Common myeloid progenitor, CD34-positive (primary cell): ENCODE measurements at regions not wholly inside any gene's neighbourhood (a gene's known extent, or its start where the extent isn't known, plus 50 kb on each side); places are given as distances from the start of the nearest gene placed in this dataset.
"Not testable (repeated sequence)": the region's sequence is repeated elsewhere in the genome, so short reads cannot be mapped to it uniquely, and the experiment has no call there.

Experiments
- CTCF ChIA-PET: fragments of 350-600 bp; sonication (Branson Sonifier 250); formaldehyde crosslinking; loops from one replicate; lab custom pipeline; 2021; ENCODE audit warnings: antibody characterized with exemption; lab: Charles Lee
- POLR2A ChIA-PET: fragments of 350-600 bp; sonication (Branson Sonifier 250); formaldehyde crosslinking; loops from one replicate; lab custom pipeline; 2021; ENCODE audit warnings: antibody characterized with exemption; lab: Charles Lee
- DNase-seq, 3 donors: peaks; one replicate each; pipeline versions ENCODE4 v3.0.0 to v3.0.0-alpha.2; 2013
- H3K27ac ChIP-seq, 2 experiments: 1 replicate in 1 of 2; 2 replicates in 1 of 2; pipeline ENCODE4 v1.7.0; 2013; ENCODE audit warnings: inconsistent platforms in 2 of 2, low read length in 2 of 2, mild to moderate bottlenecking in 2 of 2, low read depth in 1 of 2, moderate library complexity in 1 of 2; ENCODE audit not compliant: severe bottlenecking in 2 of 2, insufficient read depth in 1 of 2, poor library complexity in 1 of 2
- H3K27me3 ChIP-seq, 5 experiments: replicated peaks in 2 of 5; 1 replicate in 3 of 5; 2 replicates in 2 of 5; pipeline versions ENCODE4 v1.6.1 to v1.7.0; 2013; ENCODE audit warnings: low read length in 4 of 5, mild to moderate bottlenecking in 2 of 5, moderate library complexity in 2 of 5, inconsistent platforms in 1 of 5; ENCODE audit not compliant: insufficient read depth in 5 of 5, control insufficient read depth in 4 of 5
- H3K36me3 ChIP-seq, 4 experiments: 1 replicate in 2 of 4; 2 replicates in 2 of 4; pipeline versions ENCODE4 v1.6.1 to v1.7.0; 2013; ENCODE audit warnings: low read length in 3 of 4, control low read depth in 1 of 4, mild to moderate bottlenecking in 1 of 4; ENCODE audit not compliant: control insufficient read depth in 4 of 4, insufficient read depth in 4 of 4
- H3K4me1 ChIP-seq, 4 experiments: 1 replicate in 3 of 4; 2 replicates in 1 of 4; pipeline versions ENCODE4 v1.6.1 to v1.7.1; 2013; ENCODE audit warnings: low read length in 3 of 4, mild to moderate bottlenecking in 3 of 4, control low read depth in 1 of 4, inconsistent platforms in 1 of 4, moderate library complexity in 1 of 4; ENCODE audit not compliant: control insufficient read depth in 4 of 4, insufficient read depth in 4 of 4; ENCODE audit errors: control extremely low read depth in 1 of 4
- H3K4me3 ChIP-seq, 7 experiments: 1 replicate in 4 of 7; 2 replicates in 3 of 7; pipeline versions ENCODE4 v1.5.1 to v1.7.0; 2013; ENCODE audit warnings: mild to moderate bottlenecking in 7 of 7, low read length in 6 of 7, moderate library complexity in 6 of 7, inconsistent platforms in 2 of 7, low read depth in 2 of 7, control low read depth in 1 of 7; ENCODE audit not compliant: insufficient read depth in 4 of 7, control insufficient read depth in 1 of 7; ENCODE audit errors: extremely low read depth in 1 of 7
- H3K9me3 ChIP-seq, 5 experiments: 1 replicate in 4 of 5; 2 replicates in 1 of 5; pipeline versions ENCODE4 v1.6.1 to v1.7.1; 2013; ENCODE audit warnings: low read length in 4 of 5, mild to moderate bottlenecking in 2 of 5, inconsistent platforms in 1 of 5, low read depth in 1 of 5, moderate library complexity in 1 of 5; ENCODE audit not compliant: control insufficient read depth in 4 of 5, insufficient read depth in 2 of 5; ENCODE audit errors: control extremely low read depth in 1 of 5
- WGBS: methylation state at CpG from one replicate; pipeline ENCODE4 v1.1.5; 2013; ENCODE audit not compliant: insufficient coverage; 5-methylcytosine and 5-hydroxymethylcytosine counted together

DNA sequence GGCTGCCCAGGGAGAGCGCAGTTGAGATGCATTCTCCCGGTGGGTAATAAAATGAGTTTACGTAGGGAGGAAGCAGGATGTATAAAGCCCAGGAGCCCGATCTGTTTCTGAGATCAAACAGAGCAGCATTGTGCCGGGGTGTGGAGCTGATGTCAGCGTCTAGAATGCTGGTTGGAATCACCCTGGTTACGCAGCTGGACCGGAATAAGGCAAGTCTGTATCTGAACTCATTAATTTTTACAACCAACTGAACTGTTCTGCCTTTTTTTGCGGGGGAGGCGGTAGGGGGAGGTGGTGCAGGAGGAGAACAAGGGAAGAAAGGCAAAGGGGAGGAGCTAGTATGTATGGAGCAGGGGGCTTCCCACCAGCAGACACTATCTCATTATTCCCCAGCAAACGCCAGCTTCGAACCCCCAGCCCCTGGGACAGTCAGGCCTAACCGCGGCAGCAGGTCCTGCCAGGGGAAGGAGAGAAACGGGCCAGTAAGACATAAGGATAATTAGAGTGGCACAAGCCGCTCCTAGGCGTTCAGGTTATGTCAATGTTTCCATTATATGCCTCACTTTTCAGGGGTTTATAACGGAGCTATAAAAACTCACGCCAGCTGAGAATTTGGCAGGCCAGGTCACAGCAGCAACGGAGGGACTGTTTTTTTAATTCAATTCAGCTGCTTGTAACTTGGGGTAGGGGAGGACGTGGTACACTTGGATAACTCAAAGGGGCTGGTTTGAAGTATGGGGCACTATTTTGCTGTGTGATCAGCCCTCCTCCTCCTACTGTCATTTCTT is 175.3 kb upstream of the HES1 start:
- peaks cover 0 to 3% (median under 1%) of the 10 kb centered on the region in 5 experiments for H3K9me3 ChIP-seq
- CTCF ChIA-PET, result interaction anchor here (0.8 to 4.7 kb wide), 2 partner anchors 11 to 34 kb away, joined by 3 to 25 read pairs; no protein-coding TSS in a partner anchor
- peaks cover 0 to 3% (median 0%) of the 10 kb centered on the region in 4 experiments for H3K4me1 ChIP-seq
- H3K4me3 ChIP-seq, result no peak overlapping the region
- no peak for DNase-seq
- H3K27ac ChIP-seq, result no peak overlapping the region
- WGBS, result 89% methylated on average over 14 of the region's 21 CpGs
- POLR2A ChIA-PET, result no interaction called here
- no peaks in the 10 kb centered on the region for H3K36me3 ChIP-seq
- peaks cover 0 to 69% (median 18%) of the 10 kb centered on the region in 5 experiments for H3K27me3 ChIP-seq

DNA sequence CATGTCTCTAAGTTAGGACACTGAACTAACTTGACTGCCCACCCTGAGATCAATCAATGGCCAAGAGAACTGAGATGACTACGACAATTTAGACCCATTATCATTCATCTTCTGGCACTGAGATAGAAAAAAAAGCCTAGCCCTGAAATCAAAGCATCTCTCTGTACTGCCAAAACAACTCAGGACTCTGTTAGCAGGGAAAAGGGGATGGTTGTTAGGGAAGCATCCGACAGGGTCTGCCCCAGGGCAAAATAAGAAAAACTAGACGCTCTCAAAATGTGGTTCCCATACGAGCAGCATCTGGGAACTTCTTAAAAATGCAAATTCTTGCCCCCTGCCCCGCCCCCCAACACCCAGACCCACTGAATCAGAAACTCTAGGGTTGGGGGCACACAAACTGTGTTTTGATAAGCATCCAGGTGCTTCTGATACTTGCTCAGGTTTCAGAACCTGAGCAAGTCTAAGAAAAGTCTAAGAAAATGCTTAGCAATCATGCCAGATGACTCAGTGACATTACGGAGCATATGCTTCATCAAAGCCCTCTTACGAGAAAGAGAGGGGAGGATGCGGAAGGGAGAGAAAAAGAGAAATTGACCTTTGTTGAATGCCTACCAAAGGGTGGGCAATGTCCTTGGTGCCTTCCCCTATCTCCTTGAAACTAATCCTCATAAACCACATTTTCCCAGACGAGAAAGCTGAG is 172.8 kb upstream of the HES1 start:
- Histone ChIP-seq H3K4me1 (peaks cover 0 to 3% (median 0%) of the 10 kb centered on the region in 4 experiments), H3K27ac (no peak overlapping the region), H3K9me3 (no peaks in the 10 kb centered on the region), H3K36me3 (no peaks in the 10 kb centered on the region), H3K27me3 (peaks cover 0 to 79% (median 16%) of the 10 kb centered on the region in 5 experiments), H3K4me3 (no peak overlapping the region)
- DNase-seq, result no peak
- CTCF ChIA-PET, result no interaction called here
- POLR2A ChIA-PET, result no interaction called here
- 87% methylated on average over 7 of the region's 9 CpGs for WGBS

DNA sequence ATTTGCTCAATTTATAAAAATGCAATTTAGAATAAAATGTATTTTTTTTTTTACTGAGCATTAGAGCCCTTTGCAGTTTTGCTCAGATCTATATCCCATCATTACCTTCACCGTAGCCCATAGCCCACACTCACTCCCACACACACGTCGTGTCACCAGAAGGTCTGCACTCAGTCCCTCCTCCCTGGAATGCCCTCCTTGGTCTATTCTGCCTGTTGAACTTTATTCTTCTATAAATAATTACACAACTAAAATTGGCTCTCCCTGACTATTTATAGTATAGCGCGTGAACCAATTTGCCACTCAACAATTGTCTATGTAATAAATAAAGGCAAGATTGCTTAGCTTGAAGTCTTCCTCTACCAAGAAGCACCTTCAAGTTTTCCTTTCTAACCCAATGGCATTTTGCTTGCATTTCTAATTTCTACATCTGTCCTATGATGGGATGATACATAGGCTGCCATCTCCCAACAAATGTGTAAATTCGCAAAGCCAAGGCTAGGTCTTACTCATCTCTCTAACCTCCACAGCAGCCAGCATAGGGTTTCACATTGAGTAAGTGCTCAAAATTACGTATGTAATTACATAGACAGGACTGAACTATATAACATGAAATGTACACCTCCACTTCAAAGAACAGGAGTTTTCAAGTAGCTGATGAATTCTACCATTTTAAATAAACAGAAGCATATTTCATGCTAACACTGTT is 172.0 kb upstream of the HES1 start:
- Histone ChIP-seq H3K36me3 (no peaks in the 10 kb centered on the region), H3K27me3 (peaks cover 0 to 81% (median 21%) of the 10 kb centered on the region in 5 experiments), H3K9me3 (no peaks in the 10 kb centered on the region), H3K4me3 (no peak overlapping the region), H3K4me1 (peaks cover 0 to 3% (median 0%) of the 10 kb centered on the region in 4 experiments), H3K27ac (no peak overlapping the region)
- ChIA-PET POLR2A (no interaction called here), CTCF (interaction anchor here (1.0 kb wide), 1 partner anchor 162 kb away, joined by 3 read pairs; no protein-coding TSS in a partner anchor)
- no peak for DNase-seq
- 98% methylated on average over 4 of the region's 7 CpGs for WGBS

DNA sequence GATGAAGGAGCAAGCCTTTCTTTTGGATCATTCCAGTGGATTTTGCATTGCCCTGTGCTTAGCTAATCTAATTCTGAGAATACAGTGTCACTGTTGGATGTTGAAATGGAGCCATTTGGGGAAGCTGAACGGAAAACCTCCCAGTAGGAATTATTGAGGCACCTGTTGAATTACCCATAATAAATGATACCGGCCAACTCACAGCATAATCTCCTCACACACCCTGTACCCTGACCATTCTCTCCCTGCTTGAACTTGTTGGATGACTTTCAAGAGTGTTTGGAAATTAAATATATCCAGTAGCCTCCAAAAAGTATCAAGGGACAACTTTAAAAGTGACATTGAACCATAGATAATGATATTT is 171.4 kb upstream of the HES1 start:
- CTCF ChIA-PET, result interaction anchor here (1.0 to 1.3 kb wide), 3 partner anchors 8 to 163 kb away, joined by 3 read pairs; no protein-coding TSS in a partner anchor
- POLR2A ChIA-PET, result no interaction called here
- Histone ChIP-seq H3K27me3 (peaks cover 0 to 84% (median 21%) of the 10 kb centered on the region in 5 experiments), H3K9me3 (no peaks in the 10 kb centered on the region), H3K4me3 (no peak overlapping the region), H3K27ac (no peak overlapping the region), H3K4me1 (peaks cover 0 to 3% (median 0%) of the 10 kb centered on the region in 4 experiments), H3K36me3 (no peaks in the 10 kb centered on the region)
- DNase-seq, result no peak
- no CpG with 5 or more reads among the region's 2 CpGs for WGBS

DNA sequence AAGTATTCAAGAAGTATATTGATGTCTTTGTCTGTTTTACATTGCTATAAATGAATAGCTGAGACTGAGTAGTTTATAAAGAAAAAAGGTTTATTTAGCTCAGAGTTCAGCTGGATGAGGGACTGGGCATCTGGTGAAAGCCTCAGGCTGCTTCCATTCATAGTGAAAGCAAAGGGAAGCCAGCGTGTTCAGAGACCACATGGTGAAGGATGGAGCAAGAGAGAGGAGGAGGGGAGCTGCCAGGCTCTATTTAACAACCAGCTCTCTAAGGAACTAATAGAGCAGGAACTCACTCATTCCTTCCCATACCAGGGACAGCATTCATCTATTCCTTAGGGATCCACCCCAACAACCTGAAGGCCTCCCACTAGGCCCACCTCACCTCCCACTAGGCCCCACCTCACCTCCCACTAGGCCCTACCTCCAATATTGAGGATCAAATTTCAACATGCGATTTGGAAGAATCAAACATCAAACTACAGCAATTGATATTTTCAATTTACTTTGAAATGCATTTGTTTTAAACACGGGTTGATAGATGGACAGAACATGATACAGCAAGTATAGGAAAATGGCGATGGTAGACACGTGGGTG is 167.5 kb upstream of the HES1 start:
- POLR2A ChIA-PET, result no interaction called here
- Histone ChIP-seq H3K9me3 (no peaks in the 10 kb centered on the region), H3K4me1 (peaks cover 10 to 16% (median 12%) of the 10 kb centered on the region in 4 experiments), H3K4me3 (no peak overlapping the region), H3K27ac (no peak overlapping the region), H3K27me3 (peaks cover 0 to 74% (median 17%) of the 10 kb centered on the region in 5 experiments), H3K36me3 (no peaks in the 10 kb centered on the region)
- CTCF ChIA-PET, result interaction anchor here (0.6 to 4.1 kb wide), 5 partner anchors 10 to 465 kb away, joined by 3 to 13 read pairs (median 3); no protein-coding TSS in a partner anchor
- DNase-seq, result no peak
- 90% methylated on average over 2 of the region's 5 CpGs for WGBS

DNA sequence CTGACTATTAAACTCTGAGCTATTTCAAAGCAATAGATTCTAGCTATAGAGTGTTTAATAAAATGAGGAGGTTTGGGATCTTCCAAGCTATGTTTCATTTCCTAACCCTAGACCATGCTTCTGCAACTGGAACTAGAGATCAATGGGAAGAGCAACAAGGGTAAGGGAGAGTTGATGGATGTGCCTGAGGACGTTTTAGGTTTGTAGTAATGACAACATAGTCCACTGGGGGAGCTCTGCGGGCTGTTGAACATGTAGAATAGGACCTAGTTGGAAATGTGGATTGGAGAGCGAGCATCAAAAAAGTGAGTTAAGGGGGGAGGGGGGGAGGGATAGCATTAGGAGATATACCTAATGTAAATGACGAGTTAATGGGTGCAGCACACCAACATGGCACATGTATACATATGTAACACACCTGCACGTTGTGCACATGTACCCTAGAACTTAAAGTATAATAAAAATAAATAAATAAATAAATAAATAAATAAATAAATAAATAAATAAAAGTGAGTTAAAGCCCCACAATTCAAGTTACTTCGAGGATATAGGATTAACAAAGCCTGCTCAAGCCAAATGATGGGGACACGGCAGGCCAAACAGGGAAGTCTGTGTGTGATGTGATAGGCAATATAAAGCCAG is 165.7 kb upstream of the HES1 start:
- WGBS, result 0% methylated on average over 3 of the region's 7 CpGs
- CTCF ChIA-PET, result interaction anchor here (1.2 to 4.7 kb wide), 8 partner anchors 10 to 346 kb away, joined by 3 to 25 read pairs (median 5); no protein-coding TSS in a partner anchor
- H3K27ac ChIP-seq, H3K9me3 ChIP-seq, H3K36me3 ChIP-seq, H3K4me3 ChIP-seq: not testable (repeated sequence)
- Histone ChIP-seq H3K4me1 (peaks cover 10 to 16% (median 12%) of the 10 kb centered on the region in 4 experiments), H3K27me3 (peaks cover 0 to 74% (median 19%) of the 10 kb centered on the region in 5 experiments)
- POLR2A ChIA-PET, result interaction anchor here (1.2 kb wide), 1 partner anchor 100 kb away, joined by 3 read pairs; no protein-coding TSS in a partner anchor
- DNase-seq, result peak; percentile 56 to 78 (median 77)
